ENCODE measurements at regions not wholly inside any gene's neighbourhood (a gene's known extent, or its start where the extent isn't known, plus 50 kb on each side); places are given as distances from the start of the nearest gene placed in this dataset.

- no peaks in the 10 kb centered on the region for H3K36me3 Mint-ChIP-seq (ENCODE audit: low read depth)
- peaks cover 5% of the 10 kb centered on the region for H3K9me3 Mint-ChIP-seq
- no peaks in the 10 kb centered on the region for H3K4me1 Mint-ChIP-seq
- no peak overlapping the region for H3K27ac Mint-ChIP-seq
- H3K27me3 Mint-ChIP-seq, result peaks cover 29% of the 10 kb centered on the region
- no peak overlapping the region for H3K4me3 Mint-ChIP-seq
- ATAC-seq (replicated peaks), result no peak
Observed at GRCh38 chr22:27370269-27370668, 431.3 kb downstream of the MN1 start.

- Mint-ChIP-seq H3K4me1 (no peaks in the 10 kb centered on the region), H3K36me3 (ENCODE audit: low read depth) (no peaks in the 10 kb centered on the region), H3K9me3 (peaks cover 5% of the 10 kb centered on the region), H3K4me3 (no peak overlapping the region), H3K27ac (no peak overlapping the region), H3K27me3 (peaks cover 34% of the 10 kb centered on the region)
- no peak for ATAC-seq (replicated peaks)
Observed at GRCh38 chr22:27370987-27371386, 430.6 kb downstream of the MN1 start.

- Mint-ChIP-seq H3K4me3 (no peak overlapping the region), H3K27ac (no peak overlapping the region), H3K4me1 (no peaks in the 10 kb centered on the region), H3K9me3 (peaks cover 5% of the 10 kb centered on the region), H3K36me3 (ENCODE audit: low read depth) (no peaks in the 10 kb centered on the region), H3K27me3 (peaks cover 34% of the 10 kb centered on the region)
- ATAC-seq (replicated peaks), result no peak
Observed at GRCh38 chr22:27372364-27372763, 429.2 kb downstream of the MN1 start.

GRCh38 chr22:27372969-27373670 is 428.4 kb downstream of the MN1 start:
- Mint-ChIP-seq H3K4me3 (no peak overlapping the region), H3K36me3 (ENCODE audit: low read depth) (no peaks in the 10 kb centered on the region), H3K27ac (no peak overlapping the region), H3K27me3 (peaks cover 31% of the 10 kb centered on the region), H3K9me3 (peaks cover 5% of the 10 kb centered on the region), H3K4me1 (no peaks in the 10 kb centered on the region)
- no peak for ATAC-seq (replicated peaks)

GRCh38 chr22:27377501-27378295 is 423.9 kb downstream of the MN1 start:
- H3K9me3 Mint-ChIP-seq, result peaks cover 5% of the 10 kb centered on the region
- H3K27ac Mint-ChIP-seq, result no peak overlapping the region
- H3K36me3 Mint-ChIP-seq (ENCODE audit: low read depth), result no peaks in the 10 kb centered on the region
- peaks cover 15% of the 10 kb centered on the region for H3K27me3 Mint-ChIP-seq
- no peaks in the 10 kb centered on the region for H3K4me1 Mint-ChIP-seq
- no peak overlapping the region for H3K4me3 Mint-ChIP-seq
- no peak for ATAC-seq (replicated peaks)

GRCh38 chr22:27378311-27378800 is 423.2 kb downstream of the MN1 start:
- no peak overlapping the region for H3K27ac Mint-ChIP-seq
- H3K9me3 Mint-ChIP-seq, result peaks cover 5% of the 10 kb centered on the region
- H3K27me3 Mint-ChIP-seq, result peaks cover 15% of the 10 kb centered on the region
- H3K36me3 Mint-ChIP-seq (ENCODE audit: low read depth), result no peaks in the 10 kb centered on the region
- H3K4me1 Mint-ChIP-seq, result no peaks in the 10 kb centered on the region
- H3K4me3 Mint-ChIP-seq, result no peak overlapping the region
- ATAC-seq (replicated peaks), result no peak

- Mint-ChIP-seq H3K27me3 (peaks cover 15% of the 10 kb centered on the region), H3K36me3 (ENCODE audit: low read depth) (no peaks in the 10 kb centered on the region), H3K4me1 (no peaks in the 10 kb centered on the region), H3K4me3 (no peak overlapping the region), H3K27ac (no peak overlapping the region), H3K9me3 (peaks cover 5% of the 10 kb centered on the region)
- ATAC-seq (replicated peaks), result no peak
Observed at GRCh38 chr22:27378995-27379394, 422.6 kb downstream of the MN1 start.

- Mint-ChIP-seq H3K27ac (no peak overlapping the region), H3K36me3 (ENCODE audit: low read depth) (no peaks in the 10 kb centered on the region), H3K4me3 (no peak overlapping the region), H3K9me3 (no peaks in the 10 kb centered on the region), H3K4me1 (no peaks in the 10 kb centered on the region), H3K27me3 (peaks cover 13% of the 10 kb centered on the region)
- ATAC-seq (replicated peaks), result no peak
Observed at GRCh38 chr22:27380855-27381254, 420.7 kb downstream of the MN1 start.

- Mint-ChIP-seq H3K4me1 (no peaks in the 10 kb centered on the region), H3K4me3 (no peak overlapping the region), H3K36me3 (ENCODE audit: low read depth) (no peaks in the 10 kb centered on the region), H3K27ac (no peak overlapping the region), H3K27me3 (peaks cover 14% of the 10 kb centered on the region), H3K9me3 (no peaks in the 10 kb centered on the region)
- ATAC-seq (replicated peaks), result no peak
Observed at GRCh38 chr22:27381552-27381951, 420.0 kb downstream of the MN1 start.

- no peaks in the 10 kb centered on the region for H3K9me3 Mint-ChIP-seq
- no peak overlapping the region for H3K4me3 Mint-ChIP-seq
- H3K4me1 Mint-ChIP-seq, result no peaks in the 10 kb centered on the region
- ATAC-seq (replicated peaks), result no peak
- peaks cover 14% of the 10 kb centered on the region for H3K27me3 Mint-ChIP-seq
- H3K27ac Mint-ChIP-seq, result no peak overlapping the region
- no peaks in the 10 kb centered on the region for H3K36me3 Mint-ChIP-seq (ENCODE audit: low read depth)
Observed at GRCh38 chr22:27381960-27382742, 419.4 kb downstream of the MN1 start.

GRCh38 chr22:27382947-27383346 is 418.6 kb downstream of the MN1 start:
- no peak for ATAC-seq (replicated peaks)
- Mint-ChIP-seq H3K4me1 (no peaks in the 10 kb centered on the region), H3K27ac (no peak overlapping the region), H3K27me3 (peaks cover 17% of the 10 kb centered on the region), H3K36me3 (ENCODE audit: low read depth) (no peaks in the 10 kb centered on the region), H3K9me3 (no peaks in the 10 kb centered on the region), H3K4me3 (no peak overlapping the region)

- Mint-ChIP-seq H3K27ac (no peak overlapping the region), H3K9me3 (no peaks in the 10 kb centered on the region), H3K27me3 (peaks cover 22% of the 10 kb centered on the region), H3K4me3 (no peak overlapping the region), H3K4me1 (no peaks in the 10 kb centered on the region), H3K36me3 (ENCODE audit: low read depth) (no peaks in the 10 kb centered on the region)
- no peak for ATAC-seq (replicated peaks)
Observed at GRCh38 chr22:27383896-27384295, 417.7 kb downstream of the MN1 start.

GRCh38 chr22:27385261-27385998 is 416.1 kb downstream of the MN1 start:
- H3K27ac Mint-ChIP-seq, result no peak overlapping the region
- no peak for ATAC-seq (replicated peaks)
- no peak overlapping the region for H3K4me3 Mint-ChIP-seq
- peaks cover 23% of the 10 kb centered on the region for H3K27me3 Mint-ChIP-seq
- no peaks in the 10 kb centered on the region for H3K36me3 Mint-ChIP-seq (ENCODE audit: low read depth)
- no peaks in the 10 kb centered on the region for H3K4me1 Mint-ChIP-seq
- no peaks in the 10 kb centered on the region for H3K9me3 Mint-ChIP-seq

- Mint-ChIP-seq H3K27ac (no peak overlapping the region), H3K9me3 (no peaks in the 10 kb centered on the region), H3K36me3 (ENCODE audit: low read depth) (no peaks in the 10 kb centered on the region), H3K4me1 (no peaks in the 10 kb centered on the region), H3K4me3 (no peak overlapping the region), H3K27me3 (peaks cover 25% of the 10 kb centered on the region)
- no peak for ATAC-seq (replicated peaks)
Observed at GRCh38 chr22:27386186-27386585, 415.4 kb downstream of the MN1 start.
